SU-DHL-6 (cell line): ENCODE measurements at regions not wholly inside any gene's neighbourhood (a gene's known extent, or its start where the extent isn't known, plus 50 kb on each side); places are given as distances from the start of the nearest gene placed in this dataset.

Experiments
- CTCF ChIP-seq: fragments of 200-600 bp; sonication (generic); IDR thresholded peaks from one replicate; pipeline ENCODE4 v1.5.1; 2017; ENCODE audit warnings: antibody characterized with exemption, mild to moderate bottlenecking, low read length, moderate library complexity; ENCODE audit not compliant: insufficient read depth, poor library complexity, severe bottlenecking
- EZH2phosphoT487 ChIP-seq: fragments of 200-600 bp; sonication (generic), shearing (Covaris generic); conservative IDR thresholded peaks from 2 replicates; pipeline ENCODE4 v1.6.1; 2018; ENCODE audit warnings: mild to moderate bottlenecking, antibody characterized with exemption, low read length, moderate library complexity, mixed read lengths

GRCh38 chr3:178085817-178086123 lies 450.5 kb upstream of the KCNMB2 start:
- no peak for TF ChIP-seq CTCF
- no peak for TF ChIP-seq EZH2phosphoT487
